ENCODE measurements at regions not wholly inside any gene's neighbourhood (a gene's known extent, or its start where the extent isn't known, plus 50 kb on each side); places are given as distances from the start of the nearest gene placed in this dataset.

GRCh38 chr10:108005627-108006026 lies 841.1 kb upstream of the SORCS1 start:
- Mint-ChIP-seq H3K36me3 (ENCODE audit: insufficient read depth in 1 of 3, low read depth in 3 of 3) (peaks cover 21 to 35% (median 25%) of the 10 kb centered on the region in 3 experiments), H3K4me1 (no peaks in the 10 kb centered on the region), H3K27ac (no peak overlapping the region), H3K9me3 (peaks cover 26 to 33% of the 10 kb centered on the region in 2 experiments), H3K27me3 (ENCODE audit: low read depth) (no peaks in the 10 kb centered on the region), H3K4me3 (no peak overlapping the region)
- no peak overlapping the region for H2AK5ac ChIP-seq (ENCODE audit: insufficient read length, low read length)
- no peak overlapping the region for H3K4me2 ChIP-seq (ENCODE audit: insufficient read depth, insufficient read length, low read length)
- no peak overlapping the region for H2BK12ac ChIP-seq (ENCODE audit: insufficient read length, low read depth, low read length)
- H2BK20ac ChIP-seq (ENCODE audit: low read depth, low read length, poor library complexity, severe bottlenecking): no peak overlapping the region
- H3K14ac ChIP-seq (ENCODE audit: insufficient read depth, low read length): no peak overlapping the region
- no peak for DNase-seq
- no peak overlapping the region for H4K8ac ChIP-seq (replicated peaks; ENCODE audit: insufficient read length, low read depth, low read length)
- H2BK15ac ChIP-seq (ENCODE audit: low read depth, low read length): no peak overlapping the region
- no peak overlapping the region for H3K4ac ChIP-seq (ENCODE audit: low read depth, low read length)
- no peak overlapping the region for H3K18ac ChIP-seq (ENCODE audit: insufficient read length, low read depth, low read length)
- H3K79me1 ChIP-seq (ENCODE audit: insufficient read depth, low read depth, low read length, poor library complexity, severe bottlenecking): no peaks in the 10 kb centered on the region
- H3K9ac ChIP-seq (ENCODE audit: extremely low read depth, insufficient read length, low read length): no peak overlapping the region
- no peak overlapping the region for H2AFZ ChIP-seq (ENCODE audit: low read length)
- TF ChIP-seq CTCF (conservative IDR thresholded peaks at IDR 0.05): no peak
- H3K56ac ChIP-seq (ENCODE audit: insufficient read length, low read depth, low read length): no peak overlapping the region
- no peak overlapping the region for H2BK120ac ChIP-seq (ENCODE audit: low read depth, low read length, poor library complexity, severe bottlenecking)
- no peaks in the 10 kb centered on the region for H3K4me1 ChIP-seq (ENCODE audit: insufficient read depth, low read length)
- no peak overlapping the region for H3T11ph ChIP-seq (ENCODE audit: low read length)
- no peaks in the 10 kb centered on the region for H3K27me3 ChIP-seq (ENCODE audit: insufficient read depth, low read length)
- H2BK5ac ChIP-seq (ENCODE audit: insufficient read length, low read length): no peak overlapping the region
- no peak overlapping the region for H3K27ac ChIP-seq (ENCODE audit: insufficient read length, low read depth, low read length)
- H3K23me2 ChIP-seq (ENCODE audit: insufficient read length, low read depth, low read length, poor library complexity, severe bottlenecking): no peaks in the 10 kb centered on the region
- no peaks in the 10 kb centered on the region for H3K79me2 ChIP-seq (ENCODE audit: insufficient read depth, low read length)
- no peaks in the 10 kb centered on the region for H4K20me1 ChIP-seq (ENCODE audit: control insufficient read depth, insufficient read depth, insufficient read length)
- no peaks in the 10 kb centered on the region for H3K9me3 ChIP-seq (ENCODE audit: control insufficient read depth, low read depth, low read length)
- no peak overlapping the region for H4K91ac ChIP-seq (ENCODE audit: insufficient read length, low read depth, low read length)
- no peak overlapping the region for H4K5ac ChIP-seq (ENCODE audit: insufficient read length, low read depth, low read length)
- H3K23ac ChIP-seq (ENCODE audit: insufficient read length, low read depth, low read length): no peak overlapping the region

Data from H9 (cell line).